HG02571 (cell line): ENCODE measurements at regions not wholly inside any gene's neighbourhood (a gene's known extent, or its start where the extent isn't known, plus 50 kb on each side); places are given as distances from the start of the nearest gene placed in this dataset.

Source experiments
- ATAC-seq: cut with Tn5 transposase; IDR thresholded peaks from one replicate; pipeline ENCODE4 v1.9.1; 2021; ENCODE audit warnings: mild to moderate bottlenecking, moderate library complexity; ENCODE audit not compliant: unreplicated experiment

DNA sequence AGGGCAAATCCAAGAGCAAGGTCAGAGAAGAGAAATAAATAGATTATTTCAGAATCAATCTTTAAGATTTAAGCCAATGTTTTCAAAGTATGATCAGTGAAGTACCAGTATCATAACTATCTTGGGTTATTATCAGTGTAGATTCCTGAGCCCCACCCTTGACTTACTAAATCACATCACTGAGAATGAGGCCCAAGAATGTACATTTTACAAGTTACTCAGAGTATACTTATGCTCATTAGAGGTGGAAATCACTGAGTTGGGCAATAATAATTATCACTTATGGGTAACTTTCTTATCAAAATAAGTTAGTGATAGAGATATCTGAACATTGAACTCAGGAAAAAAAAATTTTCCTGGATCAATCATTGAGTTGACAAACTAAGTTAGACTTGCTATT lies 121.6 kb upstream of the NOCT start:
- ATAC-seq = no peak

- no peak for ATAC-seq
Observed at GRCh38 chr4:138892483-138893407, 122.8 kb upstream of the NOCT start.

GRCh38 chr4:138891631-138892031 lies 124.0 kb upstream of the NOCT start:
- ATAC-seq = no peak

- no peak for ATAC-seq
Observed at GRCh38 chr4:138890891-138891570, 124.5 kb upstream of the NOCT start.

GRCh38 chr4:138889216-138889615 lies 126.4 kb upstream of the NOCT start:
- no peak for ATAC-seq

GRCh38 chr4:138887741-138888140 lies 127.8 kb upstream of the NOCT start:
- ATAC-seq = no peak

DNA sequence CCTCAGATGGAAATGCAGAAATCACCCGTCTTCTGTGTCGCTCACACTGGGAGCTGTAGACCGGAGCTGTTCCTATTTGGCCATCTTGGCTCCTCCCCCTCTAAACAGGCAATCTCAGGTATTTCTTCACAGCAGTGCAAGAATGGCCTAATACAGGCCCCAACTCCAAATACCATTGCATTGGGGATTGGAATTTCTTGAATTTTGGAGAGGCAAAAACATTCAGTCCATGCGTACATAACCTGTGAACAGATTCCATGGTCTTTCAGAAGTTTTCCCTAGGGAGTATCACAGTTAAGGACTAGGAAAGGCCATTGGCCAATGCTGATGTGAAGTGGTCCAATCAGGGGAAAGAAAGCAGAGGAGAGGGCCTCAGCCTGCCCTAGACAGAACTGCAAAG lies 128.2 kb upstream of the NOCT start:
- ATAC-seq = no peak

DNA sequence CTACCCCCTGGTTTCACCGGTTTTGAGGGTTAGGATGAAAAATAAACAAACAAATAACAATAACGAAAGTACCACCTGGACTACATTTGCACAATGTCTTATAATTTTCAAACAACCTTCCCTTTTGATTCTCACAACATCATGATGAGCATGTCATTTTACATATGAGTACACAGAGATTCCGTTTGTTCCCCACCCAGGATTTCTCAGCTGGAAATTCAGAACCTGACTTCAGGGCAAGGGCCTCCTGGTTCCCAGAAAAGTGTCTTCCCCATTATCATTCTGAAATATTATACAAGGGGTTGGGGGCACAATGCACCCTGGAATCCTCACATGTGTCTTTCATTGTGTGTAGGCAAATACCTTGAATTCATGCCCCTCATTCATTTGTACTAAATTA lies 135.8 kb upstream of the NOCT start:
- no peak for ATAC-seq

DNA sequence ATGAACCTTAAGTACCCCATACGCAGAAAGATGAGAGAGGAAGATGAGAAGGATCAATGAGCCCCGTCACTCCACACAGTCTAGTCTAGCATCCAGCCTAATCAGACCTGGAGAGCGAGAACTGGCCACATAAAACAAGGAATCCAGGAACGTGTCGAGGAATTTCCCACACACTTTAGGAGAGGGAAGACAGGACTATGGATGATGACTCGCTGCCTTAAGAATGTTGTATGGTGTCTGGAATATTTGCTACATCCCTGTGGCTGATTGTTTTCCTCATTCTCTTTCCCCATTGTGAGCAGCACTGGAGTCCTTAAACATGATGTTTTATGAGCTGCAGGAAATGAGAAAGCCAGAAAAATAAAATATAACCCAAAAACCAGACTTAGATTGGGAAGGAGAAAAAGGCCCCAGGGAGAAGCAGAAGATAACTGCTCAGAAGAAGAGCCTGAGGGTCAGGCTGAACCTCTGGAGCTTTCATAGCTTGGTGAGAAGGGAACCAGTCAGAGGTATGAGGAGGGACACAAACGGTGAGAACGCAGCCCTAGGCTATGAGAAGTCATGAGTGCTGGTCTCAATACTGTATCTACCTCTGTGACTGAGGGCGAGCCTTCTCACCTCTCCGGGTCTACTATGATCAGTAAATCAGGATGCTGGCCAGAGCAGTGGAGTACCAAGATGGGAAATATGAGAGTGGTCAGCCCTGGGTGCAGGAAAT lies 139.5 kb upstream of the NOCT start:
- no peak for ATAC-seq

DNA sequence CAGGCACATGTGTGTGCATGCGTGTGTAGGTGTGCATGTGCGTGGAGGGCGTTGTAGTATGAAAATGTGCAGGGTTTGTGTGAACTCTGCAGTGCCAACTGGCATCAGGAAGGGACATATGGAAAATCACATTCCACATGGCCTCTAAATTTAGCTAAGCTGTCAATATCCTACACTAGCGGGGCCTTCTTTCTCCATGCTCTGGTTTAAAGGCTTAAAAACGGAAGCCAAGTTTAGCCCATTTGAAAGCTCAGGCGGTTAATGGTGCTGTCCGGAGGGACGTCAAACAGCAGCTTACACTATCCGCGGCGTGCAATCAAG lies 144.1 kb upstream of the NOCT start:
- no peak for ATAC-seq

DNA sequence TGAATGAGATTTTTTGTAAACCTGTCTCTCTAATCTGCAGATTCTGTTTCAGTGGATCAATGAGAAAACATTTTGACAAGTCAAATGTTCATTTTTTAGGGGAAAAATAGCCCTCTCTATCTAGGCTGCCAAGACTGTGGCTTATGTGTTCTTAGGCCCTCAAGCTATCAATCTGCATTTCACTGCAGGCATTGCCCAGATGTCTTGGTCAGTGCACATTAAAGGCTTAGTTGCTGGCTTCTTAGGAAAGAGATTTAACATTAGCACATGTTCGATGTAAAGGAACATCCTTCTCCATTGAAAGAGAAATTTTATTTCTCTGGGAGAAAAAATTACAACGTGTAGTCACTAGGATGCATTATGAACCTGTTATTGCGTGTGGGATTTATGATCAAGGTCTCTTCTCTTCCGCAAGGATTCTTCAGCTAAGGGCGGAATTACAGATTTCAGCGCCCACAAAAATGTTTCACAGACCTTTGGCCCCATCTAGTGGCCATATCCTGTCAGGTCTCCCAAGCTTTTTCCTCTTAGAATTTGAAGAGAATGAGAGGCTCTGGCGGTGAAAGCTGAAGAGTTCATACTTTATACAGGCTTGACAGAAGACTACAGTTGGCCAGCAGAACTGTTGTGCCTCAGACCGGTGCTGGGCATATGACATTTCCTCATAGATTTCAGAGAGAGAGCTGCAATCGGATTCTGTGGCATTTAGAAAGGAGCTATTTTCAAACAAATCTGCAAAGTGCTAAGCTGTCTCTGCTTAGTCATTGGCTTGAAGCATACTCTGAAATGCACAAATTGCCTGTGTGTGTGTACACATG lies 144.6 kb upstream of the NOCT start:
- peak; percentile 63 for ATAC-seq

DNA sequence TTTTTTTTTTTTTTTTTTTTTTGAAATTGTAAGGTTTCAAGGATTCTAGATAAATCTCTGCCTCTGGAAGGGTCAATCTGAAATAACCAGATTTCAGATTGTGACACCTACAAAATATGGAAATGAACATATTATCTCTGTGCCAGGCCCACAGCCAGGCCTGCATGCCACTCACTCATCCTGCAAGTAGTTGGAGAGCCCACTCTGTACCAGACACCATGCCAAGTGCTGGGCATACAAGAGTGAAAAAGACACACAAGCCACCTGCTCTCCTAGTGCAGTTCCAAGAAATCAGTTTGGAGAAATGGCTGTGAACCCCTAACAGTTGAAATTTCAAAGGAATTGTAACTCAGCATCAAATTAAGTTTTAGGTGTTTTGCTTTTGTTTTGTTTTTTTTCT lies 145.9 kb upstream of the NOCT start:
- ATAC-seq = no peak

DNA sequence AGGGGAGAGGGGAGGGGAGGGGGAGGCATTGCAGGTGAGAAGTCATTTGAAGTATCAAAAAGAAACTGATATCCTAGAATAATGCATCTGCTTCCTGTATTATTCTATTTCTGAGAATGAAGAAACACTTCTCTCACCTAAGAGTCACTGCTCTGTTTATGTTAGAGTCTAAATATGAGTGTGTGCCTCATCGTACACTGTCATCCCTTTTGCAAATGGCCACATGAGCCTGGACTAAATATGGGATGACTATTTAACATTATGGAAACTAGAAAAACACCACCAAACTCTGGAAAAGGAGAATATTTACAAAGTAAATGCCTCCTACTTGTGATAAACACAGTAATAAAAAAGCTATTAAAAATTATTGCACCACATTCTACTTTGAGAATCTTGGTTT lies 146.4 kb upstream of the NOCT start:
- no peak for ATAC-seq

- ATAC-seq = no peak
Observed at GRCh38 chr4:138868562-138868961, 147.0 kb upstream of the NOCT start.

DNA sequence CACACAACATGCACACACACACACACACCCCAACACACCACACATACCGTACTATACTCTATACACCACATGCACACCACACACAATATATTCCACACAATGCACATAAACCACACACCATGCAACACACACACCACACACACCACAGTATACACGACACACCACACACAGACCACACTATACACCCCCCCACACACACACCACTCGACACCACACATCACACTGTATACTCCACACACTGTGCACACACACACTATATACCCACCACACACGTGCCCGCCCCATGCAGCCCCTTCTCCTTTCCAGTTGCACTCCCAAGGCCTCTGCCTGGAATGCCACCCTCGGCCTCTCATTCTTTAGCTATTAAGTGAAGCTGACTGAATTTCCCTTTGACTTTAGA lies 148.2 kb upstream of the NOCT start:
- no peak for ATAC-seq

DNA sequence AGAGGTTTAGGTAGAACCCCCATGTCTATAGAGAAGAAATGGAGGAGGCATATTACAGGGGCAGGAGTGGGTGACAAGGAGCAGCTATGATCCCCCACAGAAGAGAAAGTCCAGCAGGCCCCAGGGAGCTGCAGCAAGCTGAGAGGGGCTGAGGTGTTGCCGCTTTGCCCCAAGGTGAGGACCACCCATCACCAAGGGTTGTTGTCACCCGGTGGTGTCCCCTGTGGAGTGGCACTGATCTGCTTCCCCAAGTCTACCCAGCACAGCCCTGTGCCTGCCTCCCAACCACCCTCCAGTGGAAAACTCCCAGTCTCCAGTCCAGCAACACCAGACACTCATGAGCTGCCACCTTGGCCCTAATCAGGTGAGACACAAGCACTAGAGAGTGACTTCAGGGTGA lies 149.3 kb upstream of the NOCT start:
- ATAC-seq = no peak

GRCh38 chr4:138865765-138866164 lies 149.8 kb upstream of the NOCT start:
- ATAC-seq = no peak

DNA sequence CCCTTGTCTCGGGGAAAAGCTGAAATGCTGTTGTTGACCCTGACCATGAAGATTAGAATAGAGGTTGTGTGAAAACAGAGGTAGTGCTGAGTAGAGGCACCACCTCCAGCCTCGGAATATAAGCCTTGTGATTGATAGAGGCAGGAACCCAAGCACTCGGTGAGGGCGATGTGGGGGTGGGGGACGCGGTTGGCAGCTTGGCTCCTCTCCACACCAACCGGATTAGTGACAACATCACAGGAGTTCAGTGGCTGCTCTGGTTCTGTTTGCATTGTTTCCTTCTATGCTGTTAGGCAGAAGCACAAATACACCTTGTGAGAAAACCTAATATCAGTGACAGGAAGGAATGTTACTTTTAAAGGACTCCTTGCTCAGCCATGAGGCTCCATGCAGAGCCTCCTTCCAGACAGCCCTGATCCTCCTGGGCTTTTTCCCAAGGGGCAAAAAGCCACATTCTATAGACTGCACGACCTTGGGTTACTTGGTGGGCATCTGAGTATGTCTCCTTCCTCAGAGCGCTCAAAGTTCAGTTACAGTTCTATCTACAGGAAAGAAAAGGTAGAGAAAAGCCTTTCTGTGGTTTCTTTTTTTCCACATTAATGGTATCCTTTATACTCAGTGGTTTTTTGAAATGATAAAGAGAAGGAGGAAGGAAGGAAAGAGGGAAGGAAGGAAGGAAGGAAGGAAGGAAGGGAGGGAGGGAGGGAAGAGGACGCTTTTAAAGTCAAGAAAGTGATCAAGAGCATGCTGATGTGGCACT lies 150.4 kb upstream of the NOCT start:
- ATAC-seq = no peak

- ATAC-seq = no peak
Observed at GRCh38 chr4:138863160-138863559, 152.4 kb upstream of the NOCT start.

- ATAC-seq = no peak
Observed at GRCh38 chr4:138861135-138861534, 154.4 kb upstream of the NOCT start.
